Natural killer cell (primary cell): ENCODE measurements at regions not wholly inside any gene's neighbourhood (a gene's known extent, or its start where the extent isn't known, plus 50 kb on each side); places are given as distances from the start of the nearest gene placed in this dataset.

Experiments
- ATAC-seq, 3 donors: fragments of 150-1000 bp in 2 of 3; fragments of 200-7000 bp in 1 of 3; cut with Tn5 transposase; 1 replicate in 1 of 3; 2 replicates in 2 of 3; pipeline ENCODE4 v1.10.0; 2021; ENCODE audit warnings: mild to moderate bottlenecking in 2 of 3, moderate library complexity in 2 of 3
- DNase-seq, 2 donors: peaks; one replicate each; pipeline versions ENCODE4 v3.0.0 to v3.0.0-alpha.2; 2013 to 2021; ENCODE audit warnings: mixed read lengths in 1 of 2
- H3K27ac ChIP-seq: one replicate; pipeline ENCODE4 v1.5.1; 2013; ENCODE audit warnings: mild to moderate bottlenecking, low read length
- H3K27me3 ChIP-seq: one replicate; pipeline ENCODE4 v1.6.1; 2013; ENCODE audit warnings: low read length; ENCODE audit not compliant: control insufficient read depth, insufficient read depth
- H3K36me3 ChIP-seq: one replicate; pipeline ENCODE4 v1.6.1; 2013; ENCODE audit warnings: low read length; ENCODE audit not compliant: control insufficient read depth, insufficient read depth
- H3K4me1 ChIP-seq: one replicate; pipeline ENCODE4 v1.6.1; 2013; ENCODE audit warnings: low read length; ENCODE audit not compliant: control insufficient read depth, insufficient read depth
- H3K4me3 ChIP-seq: one replicate; pipeline ENCODE4 v1.5.1; 2013; ENCODE audit warnings: low read length
- H3K9me3 ChIP-seq: one replicate; pipeline ENCODE4 v1.6.1; 2013; ENCODE audit warnings: low read length; ENCODE audit not compliant: control insufficient read depth, insufficient read depth
- H3K27ac Mint-ChIP-seq, 2 donors: one replicate each; pipeline ENCODE4 v1.8.0; 2022; ENCODE audit warnings: mild to moderate bottlenecking in 2 of 2, mixed read lengths in 2 of 2, moderate library complexity in 1 of 2
- H3K27me3 Mint-ChIP-seq, 2 donors: one replicate each; pipeline ENCODE4 v1.8.0; 2022; ENCODE audit warnings: low read depth in 2 of 2, mixed read lengths in 2 of 2
- H3K36me3 Mint-ChIP-seq: one replicate; pipeline ENCODE4 v1.8.0; 2022; ENCODE audit warnings: mixed read lengths
- H3K4me1 Mint-ChIP-seq, 2 donors: one replicate each; pipeline ENCODE4 v1.8.0; 2022; ENCODE audit warnings: mixed read lengths in 2 of 2
- H3K4me3 Mint-ChIP-seq: one replicate; pipeline ENCODE4 v1.8.0; 2022; ENCODE audit warnings: mild to moderate bottlenecking, moderate library complexity, mixed read lengths
- H3K9me3 Mint-ChIP-seq, 2 donors: one replicate each; pipeline ENCODE4 v1.8.0; 2022; ENCODE audit warnings: mixed read lengths in 2 of 2
- CTCF ChIP-seq: fragments of 200-600 bp; IDR thresholded peaks from one replicate; pipeline ENCODE4 v1.8.0; 2022; ENCODE audit warnings: antibody characterized with exemption
- WGBS: methylation state at CpG from one replicate; pipeline ENCODE4 v1.1.7; 2013; ENCODE audit warnings: missing lambda C conversion rate; ENCODE audit not compliant: insufficient coverage; 5-methylcytosine and 5-hydroxymethylcytosine counted together
- intact Hi-C: fragments of 100-400 bp; cut with micrococcal nuclease; formaldehyde crosslinking; loops from one replicate; pipeline ENCODE4 v1.14.2; 2022

GRCh38 chr3:34929036-34929435 lies 710.3 kb upstream of the ARPP21 start:
- no peaks in the 10 kb centered on the region for H3K27me3 Mint-ChIP-seq
- ATAC-seq (no peak), DNase-seq (no peak)

GRCh38 chr3:34934660-34935059 lies 704.7 kb upstream of the ARPP21 start:
- H3K27ac Mint-ChIP-seq: no peak overlapping the region
- H3K36me3 ChIP-seq: no peaks in the 10 kb centered on the region
- peaks cover 6 to 11% of the 10 kb centered on the region in 2 donors for H3K9me3 Mint-ChIP-seq
- H3K27ac ChIP-seq: no peak overlapping the region
- no peaks in the 10 kb centered on the region for H3K4me1 Mint-ChIP-seq
- H3K27me3 Mint-ChIP-seq: no peaks in the 10 kb centered on the region
- no peaks in the 10 kb centered on the region for H3K36me3 Mint-ChIP-seq
- intact Hi-C loops: no loop called here
- no peaks in the 10 kb centered on the region for H3K27me3 ChIP-seq
- H3K4me3 ChIP-seq: no peak overlapping the region
- H3K4me3 Mint-ChIP-seq: no peak overlapping the region
- H3K4me1 ChIP-seq: no peaks in the 10 kb centered on the region
- no peaks in the 10 kb centered on the region for H3K9me3 ChIP-seq
- DNase-seq: no peak
- ATAC-seq: no peak
- TF ChIP-seq CTCF: no peak

More at GRCh38 chr3:34929036-34929435, 710.3 kb upstream of the ARPP21 start:
- Mint-ChIP-seq H3K27ac (no peak overlapping the region), H3K4me1 (no peaks in the 10 kb centered on the region), H3K36me3 (no peaks in the 10 kb centered on the region), H3K9me3 (peaks cover 6 to 14% of the 10 kb centered on the region in 2 donors), H3K4me3 (no peak overlapping the region)
- H3K36me3 ChIP-seq: no peaks in the 10 kb centered on the region
- TF ChIP-seq CTCF: no peak
- intact Hi-C loops: no loop called here
- H3K9me3 ChIP-seq: no peaks in the 10 kb centered on the region
- no peak overlapping the region for H3K4me3 ChIP-seq
- H3K27ac ChIP-seq: no peak overlapping the region
- no peaks in the 10 kb centered on the region for H3K4me1 ChIP-seq
- H3K27me3 ChIP-seq: no peaks in the 10 kb centered on the region

GRCh38 chr3:34938784-34939183 lies 700.5 kb upstream of the ARPP21 start:
- no peaks in the 10 kb centered on the region for H3K27me3 Mint-ChIP-seq
- H3K4me1 Mint-ChIP-seq: no peaks in the 10 kb centered on the region
- WGBS: no CpG with 5 or more reads among the region's 1 CpG
- Histone ChIP-seq H3K27me3 (no peaks in the 10 kb centered on the region), H3K4me3 (no peak overlapping the region), H3K9me3 (no peaks in the 10 kb centered on the region), H3K4me1 (no peaks in the 10 kb centered on the region), H3K27ac (no peak overlapping the region), H3K36me3 (no peaks in the 10 kb centered on the region)
- DNase-seq (no peak), ATAC-seq (no peak)
- intact Hi-C loops: no loop called here
- no peak for TF ChIP-seq CTCF
- no peak overlapping the region for H3K4me3 Mint-ChIP-seq
- H3K36me3 Mint-ChIP-seq: no peaks in the 10 kb centered on the region
- no peak overlapping the region for H3K27ac Mint-ChIP-seq
- H3K9me3 Mint-ChIP-seq: peaks cover 8 to 9% of the 10 kb centered on the region in 2 donors

GRCh38 chr3:34942256-34942655 lies 697.1 kb upstream of the ARPP21 start:
- no peak for TF ChIP-seq CTCF
- Histone ChIP-seq H3K36me3 (no peaks in the 10 kb centered on the region), H3K27ac (no peak overlapping the region), H3K9me3 (no peaks in the 10 kb centered on the region), H3K4me1 (no peaks in the 10 kb centered on the region), H3K27me3 (no peaks in the 10 kb centered on the region), H3K4me3 (no peak overlapping the region)
- ATAC-seq: no peak
- Mint-ChIP-seq H3K36me3 (peaks cover 7% of the 10 kb centered on the region), H3K27ac (no peak overlapping the region), H3K4me1 (no peaks in the 10 kb centered on the region), H3K9me3 (peaks cover 10 to 13% of the 10 kb centered on the region in 2 donors), H3K4me3 (no peak overlapping the region), H3K27me3 (no peaks in the 10 kb centered on the region)
- intact Hi-C loops: no loop called here
- DNase-seq: no peak
